Amniotic epithelial cell (primary cell): ENCODE measurements at regions not wholly inside any gene's neighbourhood (a gene's known extent, or its start where the extent isn't known, plus 50 kb on each side); places are given as distances from the start of the nearest gene placed in this dataset.
"Not testable (repeated sequence)": the region's sequence is repeated elsewhere in the genome, so short reads cannot be mapped to it uniquely, and the experiment has no call there.

Source experiments
- DNase-seq: peaks from one replicate; pipeline ENCODE4 v3.0.0-alpha.2; 2010; ENCODE audit warnings: low read depth

DNA sequence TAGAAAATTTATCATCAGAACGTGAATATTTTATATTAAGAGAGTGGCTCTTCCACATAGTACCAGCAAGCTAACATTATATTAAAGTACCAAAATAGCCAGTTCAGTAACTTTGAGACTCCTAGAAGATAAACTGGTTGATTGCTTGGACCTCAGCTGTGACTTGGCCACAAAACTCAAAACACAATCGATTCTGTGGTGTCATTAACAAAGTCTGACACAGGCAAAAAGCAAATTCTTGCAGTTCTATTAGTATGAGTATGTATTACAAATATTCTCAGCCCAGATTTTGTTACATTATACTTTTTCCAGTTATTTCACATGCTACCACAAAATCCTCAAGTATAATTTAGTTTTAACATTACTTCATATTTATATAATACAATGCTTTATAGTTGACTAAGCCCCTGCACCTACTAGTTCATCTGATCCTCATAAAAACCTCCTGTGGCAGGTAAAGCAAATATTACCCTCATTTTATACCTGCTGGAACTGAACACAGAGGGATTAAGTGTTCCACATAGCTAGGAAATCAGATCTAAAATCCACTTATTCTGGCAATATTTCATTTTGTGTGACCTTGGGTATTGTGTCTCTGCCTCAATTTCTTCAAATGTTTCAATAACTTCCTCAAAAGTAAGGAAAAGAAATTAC is 279.9 kb upstream of the MKLN1 start:
- no peak for DNase-seq

DNA sequence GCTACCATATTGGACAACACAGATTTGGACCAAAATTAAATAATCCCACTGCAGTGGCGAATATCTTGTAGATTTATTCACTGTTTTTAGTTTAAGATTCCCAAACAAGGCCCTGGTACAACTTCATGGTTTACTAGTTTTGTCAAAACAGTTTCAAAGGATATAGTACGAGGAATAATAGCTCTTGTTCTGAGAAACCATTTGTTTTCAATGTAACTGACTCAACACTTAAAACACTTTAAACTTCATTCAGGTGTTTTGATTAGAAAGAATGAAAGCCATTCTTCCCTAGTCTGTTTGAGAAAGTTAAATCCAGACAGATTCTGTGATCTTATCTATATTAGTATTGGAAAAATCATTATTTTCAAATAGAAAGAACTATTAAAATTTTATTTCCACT is 276.4 kb upstream of the MKLN1 start:
- DNase-seq: no peak

DNA sequence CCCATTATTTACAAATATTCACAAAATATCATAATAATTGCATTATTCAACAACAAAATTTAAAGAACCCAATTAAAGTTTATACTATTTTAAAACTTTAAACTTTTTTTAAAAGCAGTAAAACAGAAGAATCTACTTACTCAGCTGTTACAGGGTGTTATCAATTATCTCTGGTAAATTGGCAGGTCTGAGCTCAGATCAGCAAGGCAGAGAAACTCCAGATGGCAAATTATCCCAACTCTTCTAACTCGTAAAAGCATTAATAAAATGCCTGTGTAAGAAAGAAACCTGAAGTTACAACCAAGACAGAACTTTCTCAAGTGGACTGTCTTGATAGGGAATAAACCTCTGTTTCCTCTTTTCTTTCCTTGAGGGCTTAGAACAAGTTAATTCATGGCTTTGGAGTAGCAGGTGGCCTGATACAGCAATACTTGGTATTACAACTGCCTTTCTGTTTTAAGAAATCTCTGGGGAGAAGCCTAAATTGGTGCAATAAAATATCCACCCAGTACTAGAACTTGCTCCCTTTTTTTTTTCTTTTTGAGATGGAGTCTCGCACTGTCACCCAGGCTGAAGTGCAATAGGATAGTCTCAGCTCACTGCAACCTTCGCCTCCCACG is 275.3 kb upstream of the MKLN1 start:
- DNase-seq: no peak

DNA sequence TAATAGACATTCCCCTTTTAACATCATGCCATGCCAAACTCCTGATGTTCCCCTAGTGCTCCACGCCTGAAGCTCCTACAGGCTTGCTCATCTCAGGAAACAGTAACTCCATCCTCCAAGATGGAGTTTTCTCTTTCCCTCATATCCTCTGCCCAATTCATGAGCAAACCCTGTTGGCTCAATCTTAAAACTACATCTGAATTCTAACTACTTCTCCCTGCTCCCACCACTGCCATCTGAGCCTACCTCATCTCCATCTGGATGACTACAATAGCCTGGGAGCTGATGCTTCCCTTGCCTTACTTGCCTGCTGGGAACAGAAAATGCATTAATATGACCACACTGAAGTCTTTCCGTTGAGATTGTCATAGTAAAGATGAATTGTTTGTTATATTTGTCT is 271.7 kb upstream of the MKLN1 start:
- DNase-seq: peak; percentile 41

DNA sequence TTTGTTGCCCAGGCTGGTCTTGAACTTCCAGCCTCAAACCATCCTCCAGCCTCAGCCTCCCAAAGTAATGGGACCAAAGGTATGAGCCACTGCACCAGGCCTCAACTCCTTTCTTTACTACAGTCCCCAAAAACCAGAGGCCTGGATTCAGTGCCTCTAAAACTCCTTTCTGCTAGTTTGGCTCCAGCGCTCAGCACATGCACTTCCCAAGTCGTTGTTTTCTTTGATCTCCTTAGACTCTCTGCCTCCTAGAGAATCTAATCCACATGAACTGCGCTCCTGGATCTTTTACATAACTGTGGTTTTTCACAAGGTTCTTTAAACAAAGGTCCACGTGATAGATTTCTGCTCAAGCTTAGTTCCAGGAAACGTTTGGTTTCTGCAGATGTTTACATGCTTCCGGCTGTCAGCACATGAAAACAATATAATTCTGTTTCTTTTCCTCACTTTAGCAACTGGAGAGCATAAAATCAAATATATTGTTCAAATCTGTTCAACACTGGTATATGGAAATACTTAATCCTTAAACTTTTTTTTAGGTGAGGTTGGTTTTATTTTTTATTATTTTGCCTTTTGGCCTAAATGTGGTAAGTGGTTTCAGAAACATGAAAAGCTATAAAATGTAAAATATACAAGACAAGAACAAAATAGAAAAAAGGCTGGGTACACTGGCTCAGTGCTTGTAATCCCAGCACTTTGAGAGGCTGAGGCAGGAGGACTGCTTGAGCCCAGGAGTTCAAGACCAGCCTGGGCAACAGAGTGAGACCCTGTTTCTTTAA is 270.5 kb upstream of the MKLN1 start:
- DNase-seq: peak; percentile 97

DNA sequence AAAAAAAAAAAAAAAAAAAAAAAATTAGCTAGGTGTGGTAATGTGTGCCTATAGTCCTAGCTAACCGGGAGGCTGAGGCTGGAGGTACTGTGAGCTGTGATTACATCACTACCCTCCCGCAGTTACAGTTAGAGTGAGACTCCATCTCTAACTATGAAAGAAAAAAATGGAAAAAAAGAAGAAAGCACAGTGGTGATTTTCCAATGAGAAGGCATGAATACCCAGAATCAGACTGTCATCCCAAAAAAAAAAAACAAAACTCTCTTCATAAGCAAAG is 269.9 kb upstream of the MKLN1 start:
- DNase-seq: peak; percentile 50

DNA sequence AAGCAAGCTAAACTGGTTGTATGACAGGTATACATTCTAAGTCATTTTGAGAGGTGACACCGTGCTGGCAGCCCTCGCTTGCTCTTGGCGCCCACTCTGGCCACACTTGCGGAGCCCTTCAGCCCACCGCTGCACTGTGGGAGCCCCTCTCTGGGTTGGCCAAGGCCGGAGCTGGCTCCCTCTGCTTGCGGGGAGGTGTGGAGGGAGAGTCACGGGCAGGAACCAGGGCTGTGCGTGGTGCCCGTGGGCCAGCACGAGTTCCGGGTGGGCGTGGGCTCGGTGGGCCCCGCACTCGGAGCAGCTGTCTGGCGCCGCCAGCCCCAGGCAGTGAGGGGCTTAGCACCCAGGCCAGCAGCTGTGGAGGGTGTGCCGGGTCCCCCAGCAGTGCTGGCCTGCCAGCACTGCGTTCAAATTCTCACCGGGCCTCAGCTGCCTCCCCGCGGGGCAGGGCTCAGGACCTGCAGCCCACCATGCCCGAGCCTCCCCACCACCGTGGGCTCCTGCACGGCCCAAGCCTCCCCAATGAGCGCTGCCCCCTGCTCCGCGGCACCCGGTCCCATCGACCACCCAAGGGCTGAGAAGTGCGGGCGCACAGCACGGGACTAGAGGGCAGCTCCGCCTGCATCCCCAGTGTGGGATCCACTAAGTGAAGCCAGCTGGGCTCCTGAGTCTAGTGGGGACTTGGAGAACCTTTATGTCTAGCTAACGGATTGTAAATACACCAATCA is 269.0 kb upstream of the MKLN1 start:
- DNase-seq: not testable (repeated sequence)

DNA sequence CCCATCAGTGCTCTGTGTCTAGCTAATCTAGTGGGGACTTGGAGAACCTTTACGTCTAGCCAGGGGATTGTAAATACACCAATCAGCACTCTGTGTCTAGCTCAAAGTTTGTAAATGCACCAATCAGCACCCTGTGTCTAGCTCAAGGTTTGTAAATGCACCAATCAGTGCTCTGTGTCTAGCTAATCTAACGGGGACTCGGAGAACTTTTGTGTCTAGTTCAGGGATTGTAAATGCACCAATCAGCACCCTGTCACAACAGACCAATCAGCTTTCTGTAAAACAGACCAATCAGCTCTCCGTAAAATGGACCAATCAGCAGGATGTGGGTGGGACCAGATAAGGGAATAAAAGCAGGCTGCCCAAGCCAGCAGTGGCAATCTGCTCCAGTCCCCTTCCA is 268.3 kb upstream of the MKLN1 start:
- not testable (repeated sequence) for DNase-seq

DNA sequence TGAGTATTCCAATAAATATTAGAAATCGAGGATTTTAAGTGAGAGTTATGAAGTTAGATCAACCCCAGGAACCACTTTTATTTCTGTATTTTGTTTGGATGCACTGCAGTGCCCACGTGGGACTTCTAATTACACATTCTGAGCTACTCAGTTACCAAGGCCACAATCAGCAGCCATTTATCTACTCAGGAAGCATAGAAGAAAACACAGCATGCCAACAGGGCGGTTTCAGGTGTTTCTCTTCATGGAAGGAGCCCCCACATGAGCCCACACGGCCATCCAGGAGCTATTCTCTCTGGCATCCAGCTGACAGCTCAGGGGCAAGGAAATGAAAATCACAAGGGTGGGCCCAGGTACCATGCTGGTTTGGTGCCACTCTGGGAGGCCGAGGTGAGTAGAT is 266.5 kb upstream of the MKLN1 start:
- DNase-seq: no peak

DNA sequence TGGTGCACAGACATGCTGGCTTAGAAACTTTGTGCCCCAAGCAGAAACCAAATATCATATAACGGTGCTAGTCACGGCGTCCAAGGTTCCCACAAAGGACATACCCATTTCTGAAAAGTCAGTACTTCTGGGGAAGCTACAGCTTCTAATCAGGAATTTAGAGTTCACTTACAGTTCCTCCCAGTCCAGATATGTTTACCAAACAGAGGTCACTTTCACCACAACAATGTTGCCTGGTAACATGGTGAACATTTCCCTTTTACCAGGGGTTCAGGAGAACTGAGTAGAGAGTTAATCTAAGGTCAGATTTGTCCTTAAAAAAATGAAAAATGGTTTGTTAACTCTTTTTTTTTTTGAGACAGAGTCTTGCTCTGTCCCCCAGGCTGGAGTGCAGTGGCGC is 265.9 kb upstream of the MKLN1 start:
- peak; percentile 32 for DNase-seq

DNA sequence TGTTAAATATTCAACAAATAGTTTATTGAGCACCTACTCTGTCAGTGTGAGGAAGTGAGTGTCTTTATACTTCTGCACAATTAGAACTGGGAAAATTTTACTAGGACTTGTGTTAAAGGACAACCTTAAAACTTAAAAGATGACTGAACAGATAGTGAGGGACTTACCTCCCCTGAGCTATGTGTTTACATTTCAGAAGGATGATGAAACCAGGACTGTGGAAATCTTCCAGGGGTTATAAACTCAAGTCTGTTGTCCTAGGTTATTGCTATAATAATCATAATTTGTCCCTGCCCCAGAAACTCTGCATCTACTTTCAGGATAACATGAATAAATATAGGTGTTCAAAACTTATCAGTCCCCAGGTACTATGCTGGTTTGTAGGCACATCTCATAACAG is 261.0 kb upstream of the MKLN1 start:
- DNase-seq: peak; percentile 85

DNA sequence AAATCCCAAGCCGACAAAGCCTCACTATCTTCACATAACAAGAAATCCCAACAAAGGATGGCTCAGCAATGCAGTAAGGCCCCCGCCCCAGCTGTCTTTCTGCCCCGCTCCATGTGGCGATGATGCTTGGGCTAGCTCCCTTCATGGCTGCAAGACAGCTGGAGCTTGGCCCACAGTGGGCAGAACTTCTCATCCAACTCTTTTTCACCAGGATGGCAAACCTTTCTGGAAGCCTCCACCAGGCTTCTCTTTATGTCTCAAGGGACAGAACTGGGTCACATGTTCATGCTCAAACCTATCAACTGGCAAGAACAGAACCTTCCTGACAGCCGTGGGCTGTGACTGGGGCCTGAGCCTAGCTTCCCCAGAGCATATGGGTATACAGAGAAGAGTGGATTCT is 260.5 kb upstream of the MKLN1 start:
- no peak for DNase-seq

DNA sequence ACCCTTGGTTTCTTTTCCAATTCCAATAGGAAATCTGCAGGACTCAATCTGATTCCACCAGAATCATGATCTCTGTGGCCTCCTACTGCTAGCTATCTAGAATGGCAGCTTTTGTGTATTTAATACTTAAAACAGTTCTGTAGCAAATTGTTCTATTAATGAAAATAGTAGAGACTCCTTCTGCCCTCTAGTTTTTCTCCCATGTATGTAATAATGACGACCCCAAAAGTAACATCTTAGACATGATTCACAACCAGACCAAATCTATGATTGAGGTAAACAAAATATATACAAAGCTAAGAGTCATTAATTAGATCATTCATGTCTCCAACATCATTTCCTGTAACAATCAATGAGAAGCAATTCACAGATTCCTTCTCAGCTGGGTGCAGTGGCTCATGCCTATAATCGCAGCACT is 259.1 kb upstream of the MKLN1 start:
- peak; percentile 38 for DNase-seq

DNA sequence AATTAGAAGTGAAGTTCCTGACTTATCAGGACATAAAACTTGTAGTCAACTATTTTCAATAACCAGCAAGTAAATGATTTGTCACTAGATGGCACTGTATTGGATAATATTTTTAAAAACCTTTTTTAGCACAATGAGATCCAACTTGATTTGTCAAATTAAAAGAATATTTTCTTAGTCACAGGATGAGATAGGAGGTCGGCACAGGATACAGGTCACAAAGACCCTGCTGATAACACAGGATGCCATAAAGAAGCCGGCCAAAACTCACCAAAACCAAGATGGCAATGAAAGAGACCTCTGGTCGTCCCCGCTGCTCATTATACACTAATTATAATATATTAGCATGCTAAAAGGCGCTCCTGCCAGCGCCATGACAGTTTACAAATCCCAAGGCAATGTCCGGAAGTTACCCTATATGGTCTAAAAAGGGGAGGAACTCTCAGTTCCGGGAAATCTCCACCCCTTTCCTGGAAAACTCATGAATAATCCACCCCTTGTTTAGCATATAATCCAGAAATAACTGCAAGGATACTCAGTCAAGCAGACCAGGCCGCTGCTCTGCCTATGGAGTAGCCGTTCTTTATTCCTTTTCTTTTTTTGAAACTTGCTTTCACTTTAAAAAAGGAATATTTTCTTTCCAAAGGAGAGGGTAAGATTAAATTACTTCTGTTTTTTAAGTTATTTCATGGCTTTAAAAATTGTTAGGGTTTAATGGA is 255.7 kb upstream of the MKLN1 start:
- DNase-seq: peak; percentile 80

DNA sequence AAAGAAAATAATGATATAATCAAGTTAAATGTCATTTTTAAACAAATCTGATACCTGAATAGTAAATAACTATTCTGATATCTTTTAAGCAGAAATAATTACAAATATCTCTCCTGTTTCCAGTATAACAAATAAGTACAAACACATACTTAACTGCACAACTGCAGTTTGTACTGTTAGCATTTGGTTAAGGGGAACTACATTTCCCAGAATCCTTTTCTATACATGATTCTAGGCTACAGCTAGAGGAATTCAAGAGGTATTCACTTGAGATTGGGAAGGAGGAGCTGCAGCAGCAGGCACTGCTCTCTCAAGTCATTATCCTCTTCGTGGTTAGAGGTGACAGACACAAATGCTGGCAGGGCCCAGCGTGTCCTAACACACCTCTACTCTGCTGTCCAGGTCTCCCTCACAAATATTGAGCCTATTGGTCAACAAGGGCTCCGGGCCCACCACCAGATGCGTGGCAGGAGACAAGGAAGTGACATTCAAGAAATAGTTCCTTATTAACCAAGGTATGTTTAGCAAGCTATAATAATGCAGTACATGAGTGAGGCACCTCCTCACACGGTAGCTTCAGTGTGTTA is 255.1 kb upstream of the MKLN1 start:
- DNase-seq: peak; percentile 35

DNA sequence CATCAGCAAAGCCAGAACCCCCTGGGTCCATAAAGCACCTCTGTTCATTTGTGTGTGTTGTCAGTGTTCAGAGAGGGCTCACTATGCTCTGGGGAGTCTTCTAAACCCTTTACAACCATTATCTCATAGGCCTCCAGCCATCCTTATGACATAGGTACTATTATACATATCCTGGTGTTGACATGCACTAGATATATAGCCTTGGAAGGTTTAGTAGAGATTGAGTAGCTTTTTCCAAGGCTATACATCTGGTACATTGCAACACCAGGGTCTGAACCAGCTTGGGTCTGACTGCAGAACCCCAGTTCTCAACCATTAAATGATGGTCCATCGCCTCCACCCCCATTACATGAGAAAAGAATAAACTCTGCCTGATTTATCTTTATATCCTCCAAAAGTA is 253.6 kb upstream of the MKLN1 start:
- peak; percentile 67 for DNase-seq

DNA sequence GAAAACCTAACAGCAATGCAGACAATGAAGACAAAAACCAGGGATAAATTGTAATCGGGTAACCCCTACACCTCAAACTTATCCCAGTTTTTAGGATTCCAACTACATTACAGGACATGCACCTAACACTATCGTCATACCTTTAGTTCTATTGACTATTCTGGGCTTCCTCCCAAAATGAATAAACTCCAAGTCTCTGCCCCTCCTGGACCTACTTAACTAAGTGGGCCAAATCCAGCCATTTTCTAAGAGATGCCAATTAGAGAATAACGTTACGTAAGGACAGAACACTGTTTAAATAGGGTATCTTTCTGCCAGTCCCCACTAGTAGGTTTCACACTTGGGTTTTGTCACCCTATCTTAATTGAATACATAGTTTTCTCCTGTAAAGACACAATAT is 253.1 kb upstream of the MKLN1 start:
- no peak for DNase-seq

DNA sequence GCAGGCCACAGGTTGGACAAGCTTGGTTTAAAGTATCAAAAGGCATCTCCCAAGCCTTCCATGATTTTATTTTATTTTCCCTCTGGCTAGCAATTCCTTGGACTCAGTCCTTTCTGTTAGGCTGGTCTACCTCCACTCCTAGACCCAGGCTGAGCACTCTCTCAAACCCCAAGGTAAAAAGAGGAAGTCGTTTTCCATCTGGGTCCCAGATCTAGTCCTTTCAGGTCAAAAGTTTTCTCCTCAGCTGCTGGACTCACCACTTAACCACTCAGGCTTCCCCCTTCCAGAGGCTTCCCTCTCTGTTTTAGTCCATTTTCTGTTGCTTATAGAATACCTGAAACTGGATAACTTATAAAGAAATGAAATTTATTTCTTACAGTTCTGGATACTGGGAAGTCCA is 252.3 kb upstream of the MKLN1 start:
- no peak for DNase-seq

DNA sequence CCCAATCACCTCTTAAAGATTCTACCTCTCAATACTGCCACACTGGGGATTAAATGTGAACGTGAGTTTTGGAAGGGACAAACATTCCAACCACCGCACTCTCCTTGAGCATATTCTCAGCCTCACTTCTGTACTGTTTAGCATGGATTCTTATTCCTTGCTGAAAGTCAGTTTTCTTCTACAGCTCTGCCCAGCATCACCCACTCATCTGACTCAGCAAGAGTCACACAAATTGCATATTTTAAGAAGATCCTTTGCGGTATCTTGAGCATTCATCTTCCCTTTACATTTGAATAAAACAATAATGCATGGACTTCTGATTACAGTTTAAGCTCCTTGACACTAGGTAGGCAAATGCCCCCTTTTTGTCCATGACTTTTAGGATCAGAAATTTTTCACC is 251.6 kb upstream of the MKLN1 start:
- peak; percentile 80 for DNase-seq

DNA sequence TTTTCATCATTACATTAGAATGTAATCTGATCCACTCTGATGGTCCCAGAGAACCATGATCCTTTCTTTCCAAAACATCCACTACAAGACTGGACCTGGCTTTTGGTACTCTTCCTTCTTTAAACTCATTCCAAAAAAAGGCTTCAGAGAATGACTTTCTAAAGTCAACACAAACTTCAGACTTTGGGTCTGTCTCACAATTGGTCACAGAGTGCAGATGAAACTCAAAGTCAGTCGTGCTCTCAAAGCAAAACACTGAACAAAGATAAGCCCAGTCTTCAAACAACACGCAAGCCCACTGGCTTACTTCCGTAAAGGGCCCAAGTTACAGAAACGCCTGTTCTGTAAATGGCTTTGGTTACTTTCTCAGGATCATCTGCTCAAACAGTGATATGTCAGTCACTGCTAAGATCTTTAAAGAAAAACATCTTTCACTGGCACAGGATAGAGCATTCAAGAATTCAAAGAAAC is 250.9 kb upstream of the MKLN1 start:
- DNase-seq: no peak

DNA sequence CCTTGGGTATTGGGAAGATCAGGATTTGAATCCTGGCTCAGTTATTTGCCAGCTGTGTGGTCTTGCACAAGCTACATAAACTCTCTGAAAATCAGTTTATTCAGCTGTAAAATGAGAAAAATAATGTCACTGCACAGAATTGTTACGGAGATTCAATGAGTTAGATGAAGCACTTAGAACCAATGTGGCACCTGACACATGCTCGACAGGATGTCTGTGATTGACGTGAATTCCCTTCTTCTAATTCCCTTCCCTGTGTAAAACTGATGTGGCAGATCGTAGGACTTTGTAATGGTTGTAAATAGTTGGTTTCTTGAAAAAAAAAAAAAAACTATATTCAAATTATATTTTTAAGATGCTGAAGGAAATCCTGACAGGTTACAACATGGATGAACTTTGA is 249.9 kb upstream of the MKLN1 start:
- no peak for DNase-seq

DNA sequence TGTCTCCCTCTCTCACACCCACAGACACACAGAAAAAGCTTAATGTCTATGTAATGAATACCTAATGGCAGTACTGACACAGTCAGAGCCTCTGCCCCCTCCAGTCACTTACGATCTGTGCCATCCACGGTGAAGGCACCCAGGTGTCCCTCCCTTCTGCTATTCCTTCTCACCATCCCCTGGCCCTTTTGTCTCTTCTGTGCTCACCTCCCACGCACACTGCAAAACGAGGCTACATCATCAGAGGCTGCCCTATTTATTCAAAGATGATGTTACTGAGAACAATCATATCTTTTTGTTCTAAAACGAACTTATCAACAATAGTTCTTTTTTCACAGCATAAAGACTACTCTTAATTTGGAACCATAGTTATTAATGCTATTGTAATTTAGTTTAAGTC is 246.9 kb upstream of the MKLN1 start:
- DNase-seq: no peak
